CD14-positive monocyte (primary cell): ENCODE measurements at regions not wholly inside any gene's neighbourhood (a gene's known extent, or its start where the extent isn't known, plus 50 kb on each side); places are given as distances from the start of the nearest gene placed in this dataset.

Source experiments
- DNase-seq, 3 donors: peaks; one replicate each; pipeline ENCODE4 v3.0.0-alpha.2; 2011 to 2022
- H2AFZ ChIP-seq: 2 replicates; pipeline ENCODE4 v1.6.0; 2012; ENCODE audit warnings: mild to moderate bottlenecking, low read depth, low read length, inconsistent platforms; ENCODE audit not compliant: insufficient read depth, poor library complexity, severe bottlenecking
- H3K27ac ChIP-seq, 2 donors: 1 replicate in 1 of 2; 2 replicates in 1 of 2; pipeline ENCODE4 v1.5.1; 2012 to 2013; ENCODE audit warnings: low read length in 2 of 2, control low read depth in 1 of 2, inconsistent platforms in 1 of 2, low read depth in 1 of 2, mild to moderate bottlenecking in 1 of 2
- H3K27me3 ChIP-seq, 2 donors: one replicate each; pipeline versions ENCODE4 v1.6.0 to v1.6.1; 2011 to 2013; ENCODE audit warnings: low read length in 2 of 2; ENCODE audit not compliant: control insufficient read depth in 2 of 2, insufficient read depth in 2 of 2
- H3K36me3 ChIP-seq, 2 donors: replicated peaks in 1 of 2; 1 replicate in 1 of 2; 2 replicates in 1 of 2; pipeline versions ENCODE4 v1.5.1 to v1.6.1; 2012 to 2013; ENCODE audit warnings: low read length in 2 of 2, control low read depth in 1 of 2, inconsistent platforms in 1 of 2, mild to moderate bottlenecking in 1 of 2; ENCODE audit not compliant: insufficient read depth in 2 of 2, control insufficient read depth in 1 of 2
- H3K4me1 ChIP-seq, 2 donors: 1 replicate in 1 of 2; 2 replicates in 1 of 2; pipeline versions ENCODE4 v1.5.1 to v1.6.1; 2012 to 2013; ENCODE audit warnings: low read length in 2 of 2, control low read depth in 1 of 2, inconsistent platforms in 1 of 2, mild to moderate bottlenecking in 1 of 2, moderate library complexity in 1 of 2; ENCODE audit not compliant: insufficient read depth in 2 of 2, control insufficient read depth in 1 of 2
- H3K4me2 ChIP-seq: replicated peaks from 2 replicates; pipeline ENCODE3; 2012; ENCODE audit warnings: low read length, moderate library complexity, mild to moderate bottlenecking; ENCODE audit not compliant: poor library complexity, severe bottlenecking; ENCODE audit errors: extremely low read depth
- H3K4me3 ChIP-seq, 3 experiments: fragments of 200-600 bp in 1 of 3; sonication (generic) in 1 of 3; replicated peaks in 1 of 3; 1 replicate in 2 of 3; 2 replicates in 1 of 3; pipeline ENCODE4 v1.5.1; 2011 to 2013; ENCODE audit warnings: low read length in 3 of 3, mild to moderate bottlenecking in 3 of 3, control low read depth in 2 of 3, low read depth in 2 of 3, inconsistent platforms in 1 of 3, moderate library complexity in 1 of 3
- H3K79me2 ChIP-seq: 2 replicates; pipeline ENCODE4 v1.6.0; 2012; ENCODE audit warnings: mild to moderate bottlenecking, control low read depth, inconsistent platforms, low read length, moderate library complexity; ENCODE audit not compliant: insufficient read depth
- H3K9ac ChIP-seq: 2 replicates; pipeline ENCODE4 v1.6.0; 2017; ENCODE audit warnings: low read length, mild to moderate bottlenecking; ENCODE audit not compliant: insufficient read depth, poor library complexity, severe bottlenecking
- H3K9me3 ChIP-seq, 2 donors: replicated peaks in 1 of 2; 1 replicate in 1 of 2; 2 replicates in 1 of 2; pipeline versions ENCODE4 v1.5.1 to v1.6.1; 2012 to 2013; ENCODE audit warnings: low read length in 2 of 2, control low read depth in 1 of 2; ENCODE audit not compliant: control insufficient read depth in 1 of 2, insufficient read depth in 1 of 2
- H4K20me1 ChIP-seq: 2 replicates; pipeline ENCODE4 v1.6.0; 2012; ENCODE audit warnings: mild to moderate bottlenecking, low read length, control low read depth, moderate library complexity; ENCODE audit not compliant: insufficient read depth
- H3K27ac Mint-ChIP-seq, 7 donors: one replicate each; pipeline ENCODE4 v1.8.0; 2020; ENCODE audit warnings: mild to moderate bottlenecking in 7 of 7, mixed read lengths in 7 of 7, moderate library complexity in 6 of 7, inconsistent platforms in 2 of 7
- H3K27me3 Mint-ChIP-seq, 3 donors: one replicate each; pipeline ENCODE4 v1.8.0; 2021 to 2022; ENCODE audit warnings: low read depth in 3 of 3, mild to moderate bottlenecking in 3 of 3, mixed read lengths in 3 of 3, moderate library complexity in 3 of 3, inconsistent platforms in 1 of 3
- H3K36me3 Mint-ChIP-seq, 2 donors: one replicate each; pipeline ENCODE4 v1.8.0; 2020; ENCODE audit warnings: mixed read lengths in 2 of 2, inconsistent platforms in 1 of 2, mild to moderate bottlenecking in 1 of 2
- H3K4me1 Mint-ChIP-seq: one replicate; pipeline ENCODE4 v1.8.0; 2020; ENCODE audit warnings: mild to moderate bottlenecking, mixed read lengths
- H3K4me3 Mint-ChIP-seq, 2 donors: one replicate each; pipeline ENCODE4 v1.8.0; 2020; ENCODE audit warnings: mild to moderate bottlenecking in 2 of 2, mixed read lengths in 2 of 2, moderate library complexity in 1 of 2
- H3K9me3 Mint-ChIP-seq, 7 donors: one replicate each; pipeline ENCODE4 v1.8.0; 2020 to 2022; ENCODE audit warnings: mixed read lengths in 7 of 7, mild to moderate bottlenecking in 6 of 7, moderate library complexity in 6 of 7, inconsistent platforms in 2 of 7
- WGBS: methylation state at CpG from one replicate; pipeline ENCODE4 v1.1.5; 2013; ENCODE audit warnings: missing lambda C conversion rate; ENCODE audit not compliant: insufficient coverage; 5-methylcytosine and 5-hydroxymethylcytosine counted together
- intact Hi-C, 2 donors: fragments of 100-400 bp; cut with micrococcal nuclease; formaldehyde crosslinking; loops; one replicate each; pipeline versions ENCODE4 v1.15.0 to v1.15.1; 2023
- TF ChIP-seq, protein P1 (sequence below): fragments of 200-600 bp; IDR thresholded peaks from one replicate; pipeline ENCODE4 v1.8.0; 2022; ENCODE audit warnings: antibody characterized with exemption, mild to moderate bottlenecking

- H3K36me3 Mint-ChIP-seq, result no peaks in the 10 kb centered on the region
Observed at GRCh38 chr6:4399656-4400055, 264.3 kb upstream of the ECI2 start.

GRCh38 chr6:4398791-4399190 lies 263.4 kb upstream of the ECI2 start:
- no peaks in the 10 kb centered on the region for H3K27me3 ChIP-seq
- H3K36me3 ChIP-seq, result no peaks in the 10 kb centered on the region
- no peak for DNase-seq
- Mint-ChIP-seq H3K27ac (no peak overlapping the region), H3K36me3 (no peaks in the 10 kb centered on the region), H3K9me3 (no peaks in the 10 kb centered on the region), H3K27me3 (peaks cover 5 to 12% (median 11%) of the 10 kb centered on the region in 3 donors), H3K4me3 (no peak overlapping the region), H3K4me1 (peaks cover 13% of the 10 kb centered on the region)
- intact Hi-C loops, result no loop called here
- H4K20me1 ChIP-seq, result no peaks in the 10 kb centered on the region
- H3K4me2 ChIP-seq, result no peak overlapping the region
- H3K9ac ChIP-seq, result no peak overlapping the region
- no peak overlapping the region for H3K27ac ChIP-seq
- no peaks in the 10 kb centered on the region for H3K9me3 ChIP-seq
- TF ChIP-seq, protein P1, sequence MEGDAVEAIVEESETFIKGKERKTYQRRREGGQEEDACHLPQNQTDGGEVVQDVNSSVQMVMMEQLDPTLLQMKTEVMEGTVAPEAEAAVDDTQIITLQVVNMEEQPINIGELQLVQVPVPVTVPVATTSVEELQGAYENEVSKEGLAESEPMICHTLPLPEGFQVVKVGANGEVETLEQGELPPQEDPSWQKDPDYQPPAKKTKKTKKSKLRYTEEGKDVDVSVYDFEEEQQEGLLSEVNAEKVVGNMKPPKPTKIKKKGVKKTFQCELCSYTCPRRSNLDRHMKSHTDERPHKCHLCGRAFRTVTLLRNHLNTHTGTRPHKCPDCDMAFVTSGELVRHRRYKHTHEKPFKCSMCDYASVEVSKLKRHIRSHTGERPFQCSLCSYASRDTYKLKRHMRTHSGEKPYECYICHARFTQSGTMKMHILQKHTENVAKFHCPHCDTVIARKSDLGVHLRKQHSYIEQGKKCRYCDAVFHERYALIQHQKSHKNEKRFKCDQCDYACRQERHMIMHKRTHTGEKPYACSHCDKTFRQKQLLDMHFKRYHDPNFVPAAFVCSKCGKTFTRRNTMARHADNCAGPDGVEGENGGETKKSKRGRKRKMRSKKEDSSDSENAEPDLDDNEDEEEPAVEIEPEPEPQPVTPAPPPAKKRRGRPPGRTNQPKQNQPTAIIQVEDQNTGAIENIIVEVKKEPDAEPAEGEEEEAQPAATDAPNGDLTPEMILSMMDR, result no peak
- peaks cover 2 to 3% of the 10 kb centered on the region in 2 donors for H3K4me1 ChIP-seq
- no peaks in the 10 kb centered on the region for H3K79me2 ChIP-seq
- H2AFZ ChIP-seq, result no peak overlapping the region
- H3K4me3 ChIP-seq, result no peak overlapping the region
- WGBS, result no CpG with 5 or more reads among the region's 3 CpGs

More at GRCh38 chr6:4399656-4400055, 264.3 kb upstream of the ECI2 start:
- Mint-ChIP-seq H3K27ac (no peak overlapping the region), H3K4me3 (no peak overlapping the region), H3K4me1 (peaks cover 9% of the 10 kb centered on the region), H3K9me3 (no peaks in the 10 kb centered on the region), H3K27me3 (peaks cover 5 to 13% (median 12%) of the 10 kb centered on the region in 3 donors)
- H3K9me3 ChIP-seq, result no peaks in the 10 kb centered on the region
- DNase-seq, result no peak
- no peaks in the 10 kb centered on the region for H4K20me1 ChIP-seq
- H3K27ac ChIP-seq, result no peak overlapping the region
- peaks cover 2 to 3% of the 10 kb centered on the region in 2 donors for H3K4me1 ChIP-seq
- H2AFZ ChIP-seq, result no peak overlapping the region
- H3K4me3 ChIP-seq, result no peak overlapping the region
- no peak overlapping the region for H3K4me2 ChIP-seq
- TF ChIP-seq, protein P1, result no peak
- no peaks in the 10 kb centered on the region for H3K36me3 ChIP-seq
- no peaks in the 10 kb centered on the region for H3K27me3 ChIP-seq
- intact Hi-C loops, result no loop called here
- WGBS, result 78% methylated on average over 2 of the region's 2 CpGs
- H3K9ac ChIP-seq, result no peak overlapping the region
- no peaks in the 10 kb centered on the region for H3K79me2 ChIP-seq
